GM12892 (cell line): ENCODE measurements at regions not wholly inside any gene's neighbourhood (a gene's known extent, or its start where the extent isn't known, plus 50 kb on each side); places are given as distances from the start of the nearest gene placed in this dataset.

Experiments
- DNase-seq: peaks from one replicate; pipeline ENCODE4 v3.0.0; 2011; ENCODE audit not compliant: insufficient read length
- FAIRE-seq: peaks from 2 replicates; lab custom pipeline; 2011; peaks lifted over from hg19 to GRCh38; lab: Jason Lieb, UNC
- POLR2A ChIP-seq: IDR thresholded peaks from 2 replicates; pipeline ENCODE4 v1.6.1; 2011; ENCODE audit warnings: low read depth, low read length, control low read depth
- POLR2AphosphoS5 ChIP-seq: IDR thresholded peaks from 2 replicates; pipeline ENCODE4 v1.6.1; 2011; ENCODE audit warnings: low read depth, low read length, control low read depth
- TAF1 ChIP-seq: IDR thresholded peaks from 2 replicates; pipeline ENCODE4 v1.6.1; 2011; ENCODE audit warnings: low read depth, mild to moderate bottlenecking, control low read depth, low read length, borderline replicate concordance

DNA sequence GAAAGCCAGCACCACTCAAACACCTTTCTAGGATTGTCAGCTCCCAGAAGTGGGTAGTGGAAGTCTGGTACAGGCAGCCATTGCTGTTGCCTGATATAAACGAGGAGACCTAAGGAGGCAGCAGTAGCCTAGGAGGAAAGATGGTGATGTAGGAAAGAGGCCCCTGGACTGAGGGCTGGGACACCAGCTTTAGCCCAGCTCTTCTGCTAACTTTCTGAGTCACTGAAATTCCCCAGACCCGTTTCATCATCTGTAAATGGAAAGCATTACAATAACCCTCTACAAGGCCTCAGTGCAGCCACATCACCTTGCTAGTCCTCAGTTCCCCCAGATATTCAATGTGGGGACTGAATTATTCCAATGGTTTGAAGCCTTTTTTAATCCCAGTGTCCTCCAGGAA lies 336.5 kb downstream of the TNS1 start:
- no peak for TF ChIP-seq POLR2AphosphoS5
- no peak for TF ChIP-seq TAF1
- no peak for TF ChIP-seq POLR2A
- DNase-seq (no peak), FAIRE-seq (no peak)

GRCh38 chr2:217664761-217665160 lies 338.0 kb downstream of the TNS1 start:
- no peak for DNase-seq
- TF ChIP-seq TAF1 = no peak
- no peak for TF ChIP-seq POLR2A
- TF ChIP-seq POLR2AphosphoS5 = no peak
- FAIRE-seq = no peak

DNA sequence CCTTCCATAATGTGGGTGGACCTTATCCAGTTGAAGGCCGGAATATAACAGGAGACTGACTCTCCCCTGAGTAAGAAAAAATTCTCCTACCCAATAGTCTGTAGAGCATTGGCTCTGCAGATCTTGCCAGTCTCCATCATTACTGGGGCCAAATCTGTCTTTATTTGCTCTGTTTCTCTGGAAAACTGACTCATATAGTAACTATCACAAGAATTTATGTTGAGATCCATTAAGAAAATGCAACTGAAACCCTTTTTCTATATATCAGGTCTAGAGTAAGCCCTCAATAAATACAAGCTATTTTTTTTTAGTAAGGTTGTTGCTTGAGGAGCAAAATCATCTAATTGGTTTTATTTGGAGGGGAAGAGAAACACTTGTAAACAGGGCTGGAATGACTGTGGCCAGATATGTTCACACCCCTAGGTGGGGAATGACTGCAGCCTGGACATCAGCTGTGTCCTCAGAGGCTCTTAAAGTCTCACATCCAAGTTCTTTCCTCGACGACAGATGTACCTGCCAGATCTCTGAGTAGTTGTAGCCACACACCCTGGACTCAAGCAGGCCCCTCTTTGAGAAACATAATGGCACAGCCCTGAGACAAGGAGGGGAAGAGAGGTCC lies 339.7 kb downstream of the TNS1 start:
- TF ChIP-seq POLR2AphosphoS5 = no peak
- no peak for TF ChIP-seq POLR2A
- TF ChIP-seq TAF1 = no peak
- no peak for FAIRE-seq
- DNase-seq = no peak

DNA sequence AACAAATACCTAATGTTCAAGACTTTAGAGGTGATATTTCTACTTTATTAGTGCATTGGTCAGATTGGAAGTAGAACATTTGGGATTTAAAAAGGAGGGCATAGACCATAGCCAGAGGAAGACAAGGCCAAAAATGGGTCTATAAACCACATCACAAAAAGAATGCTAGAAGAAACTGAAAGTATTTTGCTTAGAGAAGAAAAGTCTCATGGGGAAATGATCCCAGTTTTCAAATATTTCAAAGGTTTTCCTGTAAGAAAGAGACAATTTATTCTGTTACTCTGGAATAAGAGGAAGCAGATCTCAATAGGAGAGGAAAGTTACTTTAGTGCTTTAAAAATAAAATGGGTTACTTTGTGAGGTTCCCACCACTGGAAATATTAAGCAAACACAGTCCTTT lies 341.4 kb downstream of the TNS1 start:
- DNase-seq = no peak
- no peak for TF ChIP-seq POLR2AphosphoS5
- no peak for TF ChIP-seq POLR2A
- TF ChIP-seq TAF1 = no peak
- no peak for FAIRE-seq

DNA sequence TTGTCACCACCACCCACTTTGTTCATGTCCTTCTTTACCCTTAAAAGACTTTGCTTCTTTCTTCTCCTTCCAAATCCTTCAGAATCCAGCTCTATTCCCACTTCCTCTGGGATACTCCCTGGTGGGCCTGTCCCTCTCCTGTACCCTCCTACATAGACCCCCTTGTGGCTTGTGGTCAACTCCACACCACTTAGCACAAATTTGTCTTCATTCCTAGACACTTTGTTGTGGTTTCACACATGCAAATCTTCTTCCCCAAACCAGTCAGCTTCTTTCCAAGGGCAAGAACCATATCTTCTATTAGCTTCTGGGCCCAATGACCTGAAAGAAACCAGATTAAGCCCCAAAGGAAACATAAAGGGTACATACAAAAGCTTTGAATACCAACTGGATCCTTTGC lies 342.4 kb downstream of the TNS1 start:
- TF ChIP-seq POLR2A = no peak
- no peak for TF ChIP-seq TAF1
- TF ChIP-seq POLR2AphosphoS5 = no peak
- DNase-seq (no peak), FAIRE-seq (no peak)

DNA sequence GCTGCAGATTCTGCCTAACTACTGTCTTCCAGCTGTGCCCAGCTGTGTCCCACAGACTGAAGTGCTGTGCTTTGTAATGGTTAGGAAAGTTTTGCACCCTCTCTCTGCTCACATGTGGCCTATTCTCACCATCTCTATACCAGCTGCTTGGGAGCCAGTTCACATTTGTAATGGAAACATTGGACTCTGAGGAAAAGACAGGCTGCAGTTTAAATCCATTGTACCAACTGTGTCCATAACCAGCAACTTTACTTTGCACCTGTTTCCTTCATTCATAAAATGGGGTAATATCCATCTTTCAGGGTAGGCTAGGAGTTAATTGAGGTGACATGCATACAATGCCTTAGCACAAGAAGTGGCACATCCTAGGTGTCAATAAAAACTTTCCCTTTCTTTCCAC lies 344.0 kb downstream of the TNS1 start:
- FAIRE-seq (no peak), DNase-seq (no peak)
- TF ChIP-seq TAF1 (no peak), POLR2AphosphoS5 (no peak), POLR2A (no peak)

GRCh38 chr2:217657252-217657651 lies 345.5 kb downstream of the TNS1 start:
- no peak for DNase-seq
- FAIRE-seq = no peak
- TF ChIP-seq POLR2AphosphoS5 (no peak), POLR2A (no peak), TAF1 (no peak)

GRCh38 chr2:217656316-217656715 lies 346.5 kb downstream of the TNS1 start:
- FAIRE-seq (no peak), DNase-seq (no peak)
- no peak for TF ChIP-seq POLR2AphosphoS5
- TF ChIP-seq POLR2A = no peak
- TF ChIP-seq TAF1 = no peak

DNA sequence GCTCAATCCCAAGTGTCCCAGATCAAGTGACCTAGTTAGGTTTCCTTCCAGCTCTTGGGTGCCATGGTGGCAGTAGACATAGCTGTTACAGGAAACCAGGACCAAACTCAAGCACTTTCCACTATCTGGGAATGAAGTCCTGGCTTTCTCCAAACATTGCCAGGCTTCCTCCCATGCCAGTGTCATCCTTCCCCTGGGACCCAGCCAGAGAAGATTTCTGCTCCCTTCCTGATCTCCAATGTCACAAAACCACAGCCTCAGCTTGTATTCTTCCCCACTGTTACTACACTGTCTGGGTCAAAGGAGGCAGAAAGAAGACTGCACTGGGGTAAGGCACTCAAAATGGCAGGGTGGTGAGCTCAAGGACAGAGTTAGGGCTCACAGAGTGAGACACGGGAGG lies 347.1 kb downstream of the TNS1 start:
- FAIRE-seq (no peak), DNase-seq (no peak)
- TF ChIP-seq POLR2AphosphoS5 = no peak
- TF ChIP-seq POLR2A = no peak
- TF ChIP-seq TAF1 = no peak

DNA sequence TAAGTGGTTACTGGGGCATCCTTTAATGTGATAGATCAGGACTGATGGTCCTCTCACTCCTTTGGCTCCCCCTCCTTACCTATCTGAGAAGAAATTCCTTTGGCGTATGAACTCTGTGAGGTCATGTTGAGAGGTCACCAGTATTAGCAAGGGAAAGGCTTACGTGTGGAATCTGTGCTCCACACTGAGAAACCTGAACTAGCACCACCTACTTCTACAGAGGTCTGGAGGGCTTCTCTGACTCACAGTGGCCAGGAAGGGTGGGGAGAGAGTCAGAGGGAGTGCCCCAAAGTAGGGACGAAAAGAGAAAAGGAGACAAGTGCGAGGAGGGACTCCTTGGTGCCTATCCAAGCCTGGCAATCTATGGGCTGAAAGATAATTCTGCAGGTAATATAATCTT lies 348.6 kb downstream of the TNS1 start:
- no peak for DNase-seq
- FAIRE-seq = no peak
- TF ChIP-seq POLR2A = no peak
- TF ChIP-seq TAF1 = no peak
- no peak for TF ChIP-seq POLR2AphosphoS5

GRCh38 chr2:217652761-217653639 lies 349.8 kb downstream of the TNS1 start:
- FAIRE-seq = no peak
- TF ChIP-seq POLR2AphosphoS5 (no peak), POLR2A (no peak), TAF1 (no peak)
- no peak for DNase-seq
